NCI-H2107 treated with DMSO at 0.1 percent for 48 hours (cell line): ENCODE measurements at regions not wholly inside any gene's neighbourhood (a gene's known extent, or its start where the extent isn't known, plus 50 kb on each side); places are given as distances from the start of the nearest gene placed in this dataset.

Experiments used
- DNase-seq: peaks from one replicate; lab custom pipeline; 2025; ENCODE audit not compliant: unreplicated experiment; lab: John Stamatoyannopoulos, UW

- no peak for DNase-seq
These were observed 200.5 kb upstream of the DCN start for GRCh38 chr12:91383099-91383498.

DNA sequence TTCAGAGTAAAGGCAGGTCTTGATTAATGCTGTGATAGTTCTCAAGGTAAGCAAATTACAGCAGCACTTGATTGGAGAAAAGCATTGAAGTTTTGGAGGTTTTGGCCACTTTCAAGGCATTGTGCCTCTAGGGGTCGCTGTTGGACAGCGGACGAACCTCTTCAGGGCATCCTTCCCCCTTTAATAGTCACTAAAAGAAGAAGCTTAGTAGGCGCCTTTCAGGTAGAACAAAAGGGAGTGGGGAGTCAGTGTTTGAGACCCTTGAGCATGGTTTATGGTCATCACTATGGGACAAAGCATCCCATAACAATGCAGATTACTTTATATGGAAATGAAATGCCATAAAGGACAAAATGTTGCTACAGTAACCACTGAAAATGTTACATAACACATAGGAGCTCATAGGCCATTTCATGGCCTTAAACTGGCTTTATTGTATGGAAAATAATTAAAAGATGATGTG lies 199.5 kb upstream of the DCN start:
- peak; percentile 60 for DNase-seq

DNA sequence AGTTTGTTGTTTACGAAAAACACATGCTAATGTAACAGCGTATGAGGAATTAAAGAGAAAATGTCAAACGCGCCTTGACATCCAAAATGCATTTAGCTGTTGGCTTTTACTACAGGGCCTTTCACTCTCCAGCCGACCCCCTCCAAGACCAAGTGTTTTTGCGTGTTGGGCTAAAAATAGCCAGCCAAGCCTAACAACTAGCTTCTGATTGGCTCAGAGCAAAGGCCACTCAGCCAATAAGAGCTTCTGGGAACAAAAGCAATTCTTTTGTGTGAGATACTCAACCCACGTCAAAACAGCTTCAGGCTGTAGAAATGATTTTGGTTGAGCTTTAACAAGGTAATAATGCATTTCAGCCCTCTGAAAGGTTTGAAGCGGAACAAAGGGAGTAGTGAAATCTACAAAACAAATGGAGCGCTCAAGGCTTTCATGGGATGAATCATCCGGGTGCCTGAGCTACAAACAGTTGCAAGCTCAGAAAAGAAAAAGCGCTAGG lies 198.7 kb upstream of the DCN start:
- peak; percentile 85 for DNase-seq

- no peak for DNase-seq
These were observed 198.0 kb upstream of the DCN start for GRCh38 chr12:91380631-91381030.

DNA sequence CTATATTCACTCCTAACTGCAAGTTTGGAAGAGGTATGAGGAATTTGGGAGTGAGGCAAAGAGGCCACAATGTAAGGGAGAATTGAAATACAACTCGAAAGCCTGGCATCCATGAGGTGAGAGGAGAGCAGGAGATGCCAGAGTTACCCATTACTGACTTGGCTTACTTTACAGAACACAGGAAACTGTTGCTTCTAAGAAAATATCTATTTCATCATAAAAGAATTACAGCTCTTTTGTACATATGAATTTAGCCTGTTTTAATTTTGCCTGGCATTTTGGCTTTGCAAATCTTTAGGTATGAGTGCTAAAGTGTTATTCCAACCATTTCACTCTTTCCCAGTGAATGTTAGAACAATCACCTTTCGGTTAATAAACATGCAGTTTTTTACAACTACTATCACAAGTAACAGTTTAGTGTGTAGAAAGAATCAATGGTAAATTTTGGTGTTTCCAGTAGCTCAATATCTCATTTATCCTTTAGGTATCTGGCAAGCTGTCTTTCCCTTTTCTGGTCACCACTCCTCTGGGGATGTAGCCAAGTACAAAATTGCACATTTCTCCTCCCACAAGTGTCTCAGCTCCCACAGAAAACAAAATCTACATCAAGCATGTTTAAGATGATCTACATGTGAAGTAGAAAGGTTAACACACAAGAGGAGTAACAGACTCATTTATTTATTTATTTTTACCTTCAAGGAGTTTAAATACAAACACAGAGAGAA lies 196.6 kb upstream of the DCN start:
- DNase-seq = no peak

- DNase-seq = no peak
These were observed 194.8 kb upstream of the DCN start for GRCh38 chr12:91377436-91377835.

DNA sequence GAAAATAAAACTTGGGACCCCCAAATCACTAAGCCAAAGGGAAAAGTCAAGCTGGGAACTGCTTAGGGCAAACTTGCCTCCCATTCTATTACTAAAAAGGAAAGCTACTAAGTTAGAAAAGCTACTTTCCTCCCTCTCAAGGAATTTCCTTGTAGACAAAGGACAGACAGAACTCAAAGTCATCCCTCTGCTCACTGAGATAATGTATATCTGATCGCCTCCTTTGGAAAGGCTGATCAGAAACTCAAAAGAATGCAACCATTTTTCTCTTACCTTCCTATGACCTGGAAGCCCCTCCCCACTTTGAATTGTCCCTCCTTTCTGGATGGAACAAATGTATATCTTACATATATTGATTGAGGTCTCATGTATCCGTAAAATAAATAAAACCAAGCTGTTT lies 190.5 kb upstream of the DCN start:
- DNase-seq = no peak

DNA sequence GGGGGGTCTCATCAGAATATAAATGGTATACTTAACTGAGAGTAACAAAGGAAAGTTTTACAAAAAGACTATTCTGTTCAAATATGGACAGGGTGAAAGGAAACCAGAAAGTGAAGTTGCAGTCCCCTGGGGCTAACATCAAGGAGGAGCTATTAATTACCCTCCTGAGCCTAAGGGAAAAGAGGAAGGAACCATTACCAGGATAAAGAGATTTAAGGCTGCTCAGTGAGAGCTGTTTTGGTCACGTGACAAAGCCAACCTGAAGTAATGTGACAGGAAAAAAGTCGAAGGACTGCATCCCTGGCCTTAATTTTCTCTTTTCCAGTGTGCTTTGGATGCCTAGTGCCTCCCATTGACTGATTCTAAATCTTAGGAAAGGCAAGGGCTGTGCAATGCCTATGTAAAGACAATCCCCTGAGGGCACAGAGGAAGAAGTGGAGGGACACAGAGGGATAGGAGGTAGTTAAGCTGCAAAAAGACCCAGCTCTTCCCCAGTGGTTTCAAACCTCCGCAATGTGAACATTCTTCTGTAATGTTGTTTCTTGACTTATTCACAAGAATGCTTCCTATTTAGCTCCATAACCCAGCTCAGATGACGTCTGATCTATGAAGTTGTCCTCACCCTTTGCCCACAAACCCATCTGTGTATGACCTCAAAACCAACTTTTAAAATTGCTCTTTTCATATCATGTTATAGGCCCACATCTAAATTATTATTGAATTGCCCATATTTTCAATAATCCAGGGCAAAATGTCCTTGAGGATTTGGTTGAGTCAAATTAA lies 187.7 kb upstream of the DCN start:
- DNase-seq = no peak

DNA sequence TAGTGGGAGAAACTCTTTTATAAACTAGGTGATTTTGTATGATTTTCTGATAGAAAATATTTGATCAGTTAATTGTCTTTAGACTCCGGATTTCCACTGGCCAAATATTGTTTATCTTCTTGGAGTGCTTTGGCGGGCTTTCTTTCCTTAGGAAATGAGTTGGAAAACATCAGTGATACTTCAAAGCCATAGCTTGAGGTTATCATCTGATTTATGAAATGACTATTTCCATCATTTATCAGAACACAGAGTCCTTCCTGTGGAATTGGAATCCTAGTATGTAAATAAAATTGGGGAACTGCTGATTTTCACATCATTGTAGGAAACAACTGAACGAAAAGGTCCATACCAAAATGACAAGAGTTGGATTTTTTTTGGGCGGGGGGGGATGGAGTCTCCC lies 186.0 kb upstream of the DCN start:
- no peak for DNase-seq

GRCh38 chr12:91367234-91367849 lies 184.7 kb upstream of the DCN start:
- no peak for DNase-seq

DNA sequence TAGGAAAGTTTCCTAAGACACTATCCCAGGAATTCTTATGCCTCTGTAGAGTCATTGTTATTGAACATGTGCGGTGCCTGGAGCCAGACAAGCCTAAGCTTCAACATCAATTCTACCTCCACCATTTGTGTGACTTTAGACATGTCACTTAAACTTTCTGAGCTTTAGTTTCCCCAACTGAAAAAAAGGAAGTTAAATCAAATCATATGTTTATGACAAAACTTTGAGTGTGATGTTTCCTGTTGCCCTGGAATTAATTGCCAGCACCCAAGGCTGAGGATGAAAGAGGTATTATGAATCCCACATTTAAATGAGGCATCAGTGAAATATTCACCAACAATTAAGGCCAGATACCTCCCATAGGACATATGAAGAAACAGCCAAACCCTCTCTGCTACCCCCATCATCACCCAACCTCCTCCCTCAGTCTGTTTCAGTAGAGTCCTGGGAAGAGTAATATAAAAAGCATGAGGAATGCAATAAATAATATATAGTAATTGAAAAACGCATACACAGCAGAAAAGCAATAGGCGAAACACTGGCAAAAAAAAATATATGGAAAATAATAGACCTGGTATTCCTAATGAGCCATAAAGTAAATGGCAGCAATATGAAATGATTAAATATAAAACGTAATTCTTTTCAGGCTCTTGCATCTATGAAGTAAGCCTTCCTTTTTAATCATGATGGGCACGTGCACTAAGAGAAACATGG lies 182.0 kb upstream of the DCN start:
- DNase-seq = no peak

DNA sequence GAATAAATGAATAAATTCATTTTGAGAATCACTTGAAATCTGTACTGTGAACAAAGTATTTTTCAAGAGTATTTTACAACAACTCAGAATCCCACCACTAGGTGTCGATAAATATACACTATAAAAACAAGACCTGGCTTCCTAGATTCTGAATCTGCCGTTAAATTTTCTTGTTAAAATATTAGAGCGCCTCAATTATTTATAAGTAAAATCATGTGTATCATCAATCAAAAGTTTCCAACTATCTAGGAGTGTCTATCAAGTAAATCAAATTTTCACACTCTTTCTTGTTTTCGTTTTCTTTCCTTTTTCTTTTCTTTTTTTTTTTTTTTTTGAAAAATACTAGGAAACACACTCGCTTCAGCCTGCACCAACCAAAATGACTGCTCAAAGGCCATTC lies 179.2 kb upstream of the DCN start:
- no peak for DNase-seq

DNA sequence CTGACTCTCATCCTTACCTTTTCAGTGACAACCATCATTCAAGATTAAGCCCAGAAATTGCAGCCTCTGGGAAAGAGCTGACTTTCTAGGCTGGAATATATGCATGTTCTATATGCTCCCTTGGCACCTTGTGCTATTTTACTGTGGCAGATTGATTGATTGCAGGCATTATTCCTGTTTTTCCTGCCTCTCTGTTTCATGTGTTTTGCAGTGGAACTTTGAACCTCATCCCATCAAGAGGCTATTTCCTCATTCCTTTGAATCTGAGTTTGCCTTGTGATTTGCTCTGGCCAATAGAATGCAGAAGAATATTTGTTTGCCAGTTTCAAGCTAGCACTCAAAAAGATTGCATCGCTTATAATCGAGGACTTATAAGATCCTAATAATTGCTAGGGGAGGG lies 174.8 kb upstream of the DCN start:
- DNase-seq = no peak

GRCh38 chr12:91356405-91356804 lies 173.8 kb upstream of the DCN start:
- no peak for DNase-seq

DNA sequence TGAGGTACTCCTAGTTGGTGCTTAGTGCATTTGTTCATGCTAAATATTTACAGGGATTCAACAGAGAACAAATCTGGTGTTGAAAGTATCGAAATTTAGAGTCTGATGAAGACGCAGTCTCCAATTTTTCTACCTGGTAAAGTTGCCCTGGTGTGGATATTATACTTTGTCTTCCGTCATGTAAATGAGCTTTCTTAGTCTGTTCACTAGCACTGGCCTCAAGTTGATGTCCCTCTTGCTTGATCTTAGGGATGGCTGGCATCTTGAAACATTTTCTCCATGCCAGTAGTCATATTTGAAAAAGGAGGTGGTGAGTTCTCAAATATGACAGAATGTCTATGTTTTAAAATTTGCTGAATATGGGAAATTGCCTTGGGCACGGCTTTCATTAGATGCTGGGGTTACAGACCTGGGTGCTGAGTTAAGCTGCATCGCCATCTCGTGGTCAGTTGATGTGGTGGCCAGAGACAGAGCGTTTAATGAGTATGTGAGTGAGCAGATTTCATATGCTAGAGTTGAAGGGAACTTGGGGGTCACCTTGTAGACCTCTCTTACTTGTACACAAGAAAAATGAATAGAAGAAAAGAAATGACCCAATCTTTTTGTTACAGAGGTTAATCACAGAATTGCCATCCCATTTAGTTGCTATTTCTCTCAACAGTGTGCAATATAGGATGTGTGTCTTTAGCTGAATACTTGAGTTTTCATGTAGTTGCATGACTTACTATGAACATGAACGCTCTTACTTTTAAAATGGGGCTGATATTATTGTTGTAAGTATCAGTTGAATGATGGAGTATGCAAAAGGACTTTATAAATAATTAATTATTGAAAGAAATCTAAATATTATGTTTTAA lies 172.8 kb upstream of the DCN start:
- peak; percentile 54 for DNase-seq

DNA sequence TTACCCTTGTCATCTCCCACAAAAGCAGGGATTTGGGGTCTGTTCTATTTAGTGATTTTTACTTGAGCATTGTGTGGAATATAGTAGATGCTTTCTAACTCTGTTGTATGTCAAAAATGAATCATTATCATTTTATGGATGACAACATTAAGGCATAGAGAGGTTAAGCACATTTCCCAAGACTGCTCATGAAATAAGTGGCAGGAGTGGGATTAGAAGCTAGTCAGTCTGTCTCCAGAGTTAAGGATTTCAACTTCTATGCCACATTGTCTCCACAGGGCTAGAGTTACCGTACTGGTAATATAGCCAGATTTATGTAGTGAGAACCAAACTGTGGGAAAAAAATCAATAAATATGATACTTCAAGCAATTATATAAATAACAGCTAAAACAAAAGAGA lies 170.6 kb upstream of the DCN start:
- DNase-seq = no peak

DNA sequence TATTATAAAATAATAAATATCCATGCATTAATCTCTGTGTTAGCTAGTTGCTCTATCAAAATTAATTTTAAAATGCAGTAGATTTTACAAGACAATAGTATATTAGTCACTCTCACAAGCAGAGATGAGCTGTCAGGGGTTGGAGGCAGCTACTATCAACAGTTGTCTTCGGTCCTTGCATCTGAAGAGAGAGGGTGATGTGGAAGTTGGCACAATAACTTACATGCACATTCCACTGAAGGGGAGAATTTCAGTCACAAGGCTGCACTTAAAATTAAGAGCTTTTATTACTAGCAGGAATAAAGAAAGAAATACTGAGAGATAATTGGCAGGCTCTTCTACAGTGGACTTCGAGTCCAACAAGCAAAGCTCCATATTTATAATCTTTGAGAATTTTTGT lies 166.9 kb upstream of the DCN start:
- DNase-seq = no peak

GRCh38 chr12:91347481-91348214 lies 165.0 kb upstream of the DCN start:
- DNase-seq = no peak

DNA sequence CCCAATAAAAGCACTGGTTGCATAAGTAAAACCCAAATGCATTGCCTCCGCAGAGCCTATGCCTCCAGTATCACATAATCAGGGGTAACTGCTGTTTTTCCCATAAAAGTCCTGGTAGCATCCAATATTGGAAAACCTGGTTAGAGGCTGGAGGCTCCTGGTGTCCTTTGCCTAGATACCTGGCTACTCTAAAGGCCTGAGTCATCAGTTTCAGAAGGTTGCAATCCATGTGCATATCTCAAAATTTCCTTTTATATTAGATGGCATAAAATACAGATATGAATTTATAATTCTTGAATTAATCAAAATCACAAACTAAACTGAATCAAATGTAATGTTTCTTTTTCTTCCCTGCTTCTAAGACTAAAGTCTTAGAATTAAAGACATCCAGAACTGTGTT lies 164.2 kb upstream of the DCN start:
- DNase-seq = no peak

GRCh38 chr12:91344408-91344807 lies 161.8 kb upstream of the DCN start:
- no peak for DNase-seq
